Hematopoietic multipotent progenitor cell treated with erythropoietin and hydrocortisone succinate and interleukin-3 and kit ligand, for 15 days (in vitro differentiated cells): ENCODE measurements at regions not wholly inside any gene's neighbourhood (a gene's known extent, or its start where the extent isn't known, plus 50 kb on each side); places are given as distances from the start of the nearest gene placed in this dataset.
"Not testable (repeated sequence)": the region's sequence is repeated elsewhere in the genome, so short reads cannot be mapped to it uniquely, and the experiment has no call there.

ENCODE experiments used
- DNase-seq: peaks from one replicate; pipeline ENCODE4 v3.0.0-alpha.2; 2015; ENCODE audit warnings: low spot score

DNA sequence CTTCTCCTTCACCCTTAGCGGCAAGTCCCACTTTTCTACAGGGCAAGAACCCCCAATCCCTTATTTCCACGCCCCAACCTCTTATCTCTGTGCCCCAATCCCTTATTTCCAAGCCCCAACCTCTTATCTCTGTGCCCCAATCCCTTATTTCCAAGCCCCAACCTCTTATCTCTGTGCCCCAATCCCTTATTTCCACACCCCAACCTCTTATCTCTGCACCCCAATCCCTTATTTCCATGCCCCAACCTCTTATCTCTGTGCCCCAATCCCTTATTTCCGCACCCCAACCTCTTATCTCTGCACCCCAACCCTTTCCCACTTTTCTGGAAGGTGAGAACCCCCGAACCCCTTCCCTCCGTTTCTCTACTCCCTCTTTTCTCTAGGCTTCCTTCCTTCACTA, 116.1 kb upstream of the GJE1 start:
- not testable (repeated sequence) for DNase-seq

DNA sequence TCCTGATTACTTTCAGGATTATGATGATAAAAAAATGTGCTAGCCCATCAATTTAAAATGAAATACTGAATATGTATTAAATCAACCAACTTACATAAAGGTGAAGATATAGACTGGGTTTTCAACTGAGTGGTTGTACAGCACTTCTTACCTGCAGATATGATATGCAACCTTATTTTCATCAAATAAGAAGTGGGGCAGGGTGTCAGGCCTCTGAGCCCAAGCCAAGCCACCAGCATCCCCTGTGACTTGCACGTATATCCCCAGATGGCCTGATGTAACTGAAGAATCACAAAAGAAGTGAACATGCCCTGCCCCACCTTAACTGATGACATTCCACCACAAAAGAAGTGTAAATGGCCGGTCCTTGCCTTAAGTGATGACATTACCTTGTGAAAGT, 117.3 kb upstream of the GJE1 start:
- not testable (repeated sequence) for DNase-seq

DNA sequence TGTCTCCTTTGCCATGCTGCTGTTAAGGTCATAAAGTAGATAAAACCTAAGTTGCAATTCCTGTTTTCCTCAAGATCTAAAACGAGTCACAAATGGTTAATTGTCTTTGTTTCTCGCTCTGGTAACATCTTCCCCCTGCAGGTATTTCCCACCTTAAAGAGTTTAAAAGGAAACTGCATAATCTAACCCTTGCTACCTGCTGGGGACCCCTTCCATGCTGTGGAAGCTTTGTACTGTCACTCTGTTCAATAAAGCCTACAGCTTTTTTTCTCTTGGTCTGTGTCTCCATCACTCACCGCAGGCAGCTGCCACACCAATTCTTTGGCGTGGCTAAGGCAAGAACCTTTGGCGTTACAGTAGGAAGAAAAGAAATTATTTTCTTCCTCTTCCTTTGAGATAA, 117.7 kb upstream of the GJE1 start:
- DNase-seq, result no peak

DNA sequence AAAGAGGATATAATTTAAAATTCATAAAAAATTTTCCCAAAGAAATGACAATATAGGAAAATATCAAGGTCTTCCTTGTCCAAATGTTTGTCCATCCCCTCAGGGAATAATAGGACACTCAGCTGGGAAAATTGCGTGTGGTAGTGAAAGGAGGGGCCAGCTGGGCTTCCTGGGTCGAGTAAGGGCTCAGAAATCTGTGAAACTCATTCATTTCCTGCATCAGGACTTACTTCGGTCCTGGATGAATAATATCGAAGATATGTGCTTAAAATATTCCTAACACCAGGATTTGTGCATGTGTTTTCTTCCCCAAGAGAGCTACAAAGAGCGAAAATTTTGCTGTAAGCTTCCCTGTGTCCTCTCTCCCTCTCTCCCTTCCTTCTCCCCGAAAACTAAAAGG, 118.2 kb upstream of the GJE1 start:
- no peak for DNase-seq

DNA sequence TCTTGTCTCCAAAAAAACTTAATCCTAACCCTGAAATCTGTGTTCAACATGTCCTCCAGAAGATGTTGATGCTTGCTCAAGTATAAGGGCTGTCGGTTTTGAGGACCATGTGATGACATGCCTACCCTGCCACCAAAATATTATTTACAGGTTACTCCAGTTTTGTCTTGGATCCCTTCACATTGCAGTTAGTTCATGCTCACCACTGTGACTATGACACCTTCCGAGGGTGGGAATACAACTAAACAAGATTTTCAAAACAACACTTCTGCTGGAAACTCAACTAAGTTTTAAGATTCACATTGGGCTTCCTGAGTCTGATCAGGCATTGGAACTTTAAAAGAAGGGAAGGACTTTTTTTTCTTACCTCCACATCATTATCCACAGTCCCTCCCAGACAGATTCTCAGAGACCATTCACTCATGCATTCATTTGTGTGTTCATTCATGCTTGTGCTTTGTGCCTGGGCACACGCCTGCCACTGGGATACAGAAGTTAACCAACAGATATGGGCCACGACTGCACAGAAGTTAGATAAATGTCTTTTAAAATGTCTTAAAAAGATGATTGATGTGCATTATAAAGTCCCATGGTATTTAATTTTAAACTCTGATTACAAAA, 118.7 kb upstream of the GJE1 start:
- DNase-seq, result no peak

DNA sequence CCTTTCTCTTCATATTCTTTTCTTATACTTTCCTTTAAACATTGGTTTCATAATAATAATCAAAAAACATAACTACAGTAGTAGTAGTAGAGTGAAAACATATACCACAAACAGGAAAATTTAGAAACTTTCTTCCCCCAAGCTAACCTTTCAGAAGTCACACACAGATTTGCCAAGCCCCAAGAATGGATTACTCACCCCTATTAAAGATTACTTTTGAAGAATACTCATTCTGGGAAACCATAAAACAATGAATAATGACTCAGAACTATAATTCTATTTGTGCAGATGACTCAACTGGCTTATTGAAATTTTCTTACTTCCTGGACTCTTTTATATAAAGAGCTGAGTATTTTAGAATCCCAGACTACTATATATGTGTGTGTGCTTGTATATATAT, 119.4 kb upstream of the GJE1 start:
- no peak for DNase-seq

DNA sequence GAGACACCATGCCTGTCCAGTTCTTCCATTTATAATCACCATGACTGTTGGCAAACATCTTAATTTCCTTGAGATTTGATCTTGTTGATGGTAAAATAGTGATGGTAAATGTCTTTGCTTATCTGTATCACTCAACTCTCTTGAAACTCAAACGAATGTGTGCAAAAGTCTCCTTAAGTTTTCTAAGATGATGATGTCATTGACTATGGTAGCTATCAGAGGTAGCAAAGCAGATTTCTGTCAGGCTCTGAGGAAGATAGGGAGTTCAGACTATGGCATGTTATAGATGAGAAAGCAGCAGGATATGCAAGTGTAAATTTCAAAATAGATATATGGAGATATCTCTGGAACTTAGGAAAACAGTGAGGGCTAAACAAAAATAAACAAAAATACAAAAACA, 121.0 kb upstream of the GJE1 start:
- DNase-seq, result no peak

DNA sequence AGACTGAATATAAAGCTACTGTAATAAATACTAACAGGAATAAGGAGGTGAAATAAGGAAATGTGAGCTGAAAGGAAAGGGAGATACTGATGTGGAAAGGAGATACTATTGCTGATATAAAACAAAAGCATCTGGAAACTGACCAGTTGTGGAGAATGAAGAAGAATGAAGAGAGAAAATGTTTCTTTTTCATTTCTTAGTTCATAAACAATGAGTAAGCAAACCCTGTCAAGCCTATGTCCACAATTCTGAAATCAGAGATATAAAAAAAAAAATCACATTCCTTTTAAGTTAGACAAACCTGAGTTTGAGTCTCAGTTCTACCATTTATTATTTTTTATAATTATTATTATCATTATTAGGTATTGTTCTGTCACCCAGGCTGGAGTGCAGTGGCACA, 121.6 kb upstream of the GJE1 start:
- DNase-seq, result no peak

DNA sequence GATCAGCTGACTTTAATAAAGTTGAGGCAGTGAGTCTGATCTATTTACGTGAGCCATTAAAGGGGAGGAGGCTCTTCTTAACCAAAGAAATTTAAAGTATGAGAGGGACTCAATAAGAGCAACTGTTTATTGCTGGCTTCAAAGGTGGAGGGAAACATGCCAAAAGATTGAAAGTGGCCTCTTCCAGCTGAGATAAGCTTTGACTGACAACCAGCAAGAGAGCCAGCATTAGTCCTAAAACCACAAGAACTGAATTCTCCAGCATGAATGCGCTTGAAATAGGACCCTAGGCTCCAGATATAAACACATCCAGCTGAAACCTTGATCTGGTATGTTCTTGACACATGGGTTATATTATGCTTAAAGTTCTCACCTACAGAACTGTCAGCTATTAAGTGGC, 123.1 kb upstream of the GJE1 start:
- DNase-seq, result no peak

DNA sequence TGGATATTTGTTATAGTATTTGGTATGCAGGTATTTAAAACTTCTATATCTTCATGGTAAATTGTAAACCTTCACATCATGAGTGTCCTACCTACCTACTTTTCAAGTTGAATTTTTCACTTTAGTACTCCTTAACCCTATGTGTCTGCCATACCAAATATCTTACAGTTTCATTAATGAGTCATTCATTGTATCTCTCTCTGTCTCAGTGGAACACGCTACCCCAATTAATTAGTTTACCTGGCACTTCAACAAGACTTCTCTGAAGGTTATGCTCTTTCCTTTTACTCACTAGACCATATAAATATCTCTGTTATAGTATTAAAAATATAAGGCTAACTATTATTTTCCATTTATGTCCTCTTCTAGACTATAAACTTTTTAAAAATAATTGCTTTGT, 123.9 kb upstream of the GJE1 start:
- DNase-seq, result no peak

DNA sequence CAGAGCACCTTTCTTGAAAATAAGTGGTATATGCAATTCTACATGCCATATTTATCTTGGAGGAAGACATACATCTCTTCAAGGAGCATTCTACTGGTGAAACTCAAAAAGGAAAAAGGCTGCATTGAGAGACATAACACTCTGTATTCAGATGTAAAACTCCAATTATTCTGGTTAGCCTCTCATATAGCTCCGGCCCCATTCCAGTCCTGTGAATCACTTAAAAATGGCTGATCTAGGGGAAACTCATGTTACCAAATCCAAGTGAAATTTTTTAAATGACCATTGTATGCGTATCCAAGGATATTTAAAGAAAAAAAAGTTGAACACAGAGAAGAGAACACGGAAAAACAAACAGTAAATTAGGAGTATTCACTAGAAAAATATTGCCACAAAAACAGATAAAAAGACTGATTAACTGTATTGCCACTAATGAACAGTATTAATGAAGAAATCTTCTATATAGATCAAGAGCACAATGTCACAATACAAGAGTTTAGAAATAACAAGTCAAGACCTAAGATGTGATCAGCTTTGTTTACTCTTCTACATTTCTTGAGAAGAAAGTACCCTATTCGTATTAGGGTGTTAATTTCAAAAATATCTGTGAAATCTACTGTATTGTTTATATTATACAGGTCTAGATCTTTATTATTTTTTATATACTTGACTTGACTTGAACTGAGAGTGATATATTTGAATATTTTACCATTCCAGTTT, 124.5 kb upstream of the GJE1 start:
- no peak for DNase-seq

DNA sequence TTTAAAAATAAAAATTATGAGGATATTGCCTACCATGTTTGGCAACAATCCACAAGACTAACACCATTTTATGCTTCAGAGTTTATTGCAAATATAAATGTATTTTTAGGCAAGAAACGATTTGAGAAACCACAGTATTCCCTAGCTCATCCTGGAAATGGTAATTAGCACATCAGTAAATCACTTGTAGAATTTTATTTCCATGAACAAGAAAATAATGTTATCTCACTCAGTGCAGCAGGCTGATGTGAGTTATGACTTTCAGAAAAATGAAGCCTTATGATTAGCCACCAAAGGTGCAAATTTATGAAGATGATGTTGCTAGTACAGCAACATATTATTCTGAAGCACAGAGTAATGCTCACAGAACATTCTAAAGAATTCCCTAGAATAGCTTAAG, 127.7 kb upstream of the GJE1 start:
- no peak for DNase-seq

DNA sequence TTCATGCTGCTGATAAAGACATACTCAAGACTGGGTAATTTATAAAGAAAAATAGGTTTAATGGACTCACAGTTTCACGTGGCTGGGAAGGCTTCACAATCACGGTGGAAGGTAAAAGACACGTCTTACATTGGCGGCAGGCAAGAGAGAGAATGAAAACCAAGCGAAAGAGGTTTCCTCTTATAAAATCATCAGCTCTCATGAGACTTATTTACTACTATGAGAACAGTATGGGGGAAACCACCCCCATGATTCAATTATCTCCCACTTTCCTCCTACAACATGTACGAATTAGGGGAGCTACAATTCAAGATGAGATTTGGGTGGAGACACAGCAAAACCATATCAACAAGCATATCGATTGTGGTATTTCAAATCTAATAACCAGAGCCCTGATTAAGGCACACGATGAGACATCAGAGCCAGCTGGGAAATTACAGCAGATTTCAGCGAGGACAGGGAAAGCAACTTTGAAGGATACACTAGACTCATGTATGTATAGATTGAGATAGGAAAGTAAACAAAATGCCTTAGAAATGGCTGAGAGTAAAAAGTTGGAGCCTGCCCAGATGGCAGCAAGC, 129.8 kb upstream of the GJE1 start:
- DNase-seq, result no peak

DNA sequence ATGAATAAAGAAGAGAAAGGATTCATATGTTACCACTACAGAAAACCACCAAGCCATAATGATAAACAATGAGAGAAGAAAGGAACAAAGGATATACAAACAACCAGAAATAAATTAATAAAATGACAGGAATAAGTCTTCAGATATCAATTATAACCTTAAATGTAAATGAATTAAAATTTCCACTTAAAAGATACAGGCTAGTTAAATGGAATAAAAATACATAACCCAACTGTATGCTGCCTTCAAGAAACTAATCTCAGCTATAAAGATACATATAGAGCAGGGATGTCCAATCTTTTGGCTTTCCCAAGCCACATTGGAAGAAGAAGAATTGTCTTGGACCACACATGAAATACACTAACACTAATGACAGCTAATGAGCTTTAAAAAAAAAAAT, 135.9 kb upstream of the GJE1 start:
- no peak for DNase-seq

DNA sequence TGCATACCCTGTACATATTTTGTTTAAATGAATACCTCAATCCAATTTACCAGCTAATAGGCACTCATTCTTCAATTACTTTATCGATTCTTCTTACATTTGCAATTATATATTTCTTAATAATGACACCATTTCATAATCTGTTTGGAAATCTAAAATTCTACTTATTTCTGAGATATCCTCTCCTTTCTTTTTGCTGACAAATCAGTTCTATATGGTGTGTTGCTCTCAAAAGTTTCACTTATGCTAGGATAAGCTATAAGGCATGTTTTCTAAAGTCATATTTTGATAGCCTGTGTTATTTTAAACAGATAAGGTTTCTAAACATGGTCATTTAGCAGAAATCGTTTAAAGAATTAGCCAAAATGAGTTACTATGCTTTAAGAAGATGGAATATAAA, 140.6 kb upstream of the GJE1 start:
- no peak for DNase-seq

DNA sequence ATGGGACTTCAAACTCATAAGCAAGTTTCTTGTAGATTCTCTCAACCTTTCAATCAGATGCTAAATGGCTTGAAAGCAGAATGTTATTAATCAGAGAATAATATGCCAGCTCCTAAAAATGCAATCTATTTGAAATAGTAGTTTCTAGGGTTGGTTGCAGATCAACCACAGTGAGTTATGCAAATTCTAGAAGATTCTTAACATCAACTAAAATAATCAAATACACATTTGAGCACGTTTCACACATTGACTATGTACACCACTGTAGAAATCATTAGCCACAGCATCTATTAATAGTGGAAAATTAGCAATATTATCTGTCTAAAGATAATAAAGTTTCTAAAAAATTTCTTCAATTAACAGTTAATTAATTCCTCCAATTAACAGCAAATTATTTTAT, 141.9 kb upstream of the GJE1 start:
- no peak for DNase-seq

DNA sequence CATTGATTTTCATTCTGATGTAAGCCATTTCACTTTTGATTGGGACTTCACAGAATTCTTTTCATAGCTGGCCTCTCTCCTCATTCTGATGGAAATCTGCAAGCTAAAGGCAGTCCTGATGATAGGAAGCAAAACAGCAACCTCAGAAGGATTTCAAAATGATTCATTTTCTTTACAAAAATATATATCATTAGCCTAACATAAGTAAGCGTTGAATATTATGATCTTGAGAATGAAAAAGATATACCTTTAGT, 143.1 kb upstream of the GJE1 start:
- no peak for DNase-seq

DNA sequence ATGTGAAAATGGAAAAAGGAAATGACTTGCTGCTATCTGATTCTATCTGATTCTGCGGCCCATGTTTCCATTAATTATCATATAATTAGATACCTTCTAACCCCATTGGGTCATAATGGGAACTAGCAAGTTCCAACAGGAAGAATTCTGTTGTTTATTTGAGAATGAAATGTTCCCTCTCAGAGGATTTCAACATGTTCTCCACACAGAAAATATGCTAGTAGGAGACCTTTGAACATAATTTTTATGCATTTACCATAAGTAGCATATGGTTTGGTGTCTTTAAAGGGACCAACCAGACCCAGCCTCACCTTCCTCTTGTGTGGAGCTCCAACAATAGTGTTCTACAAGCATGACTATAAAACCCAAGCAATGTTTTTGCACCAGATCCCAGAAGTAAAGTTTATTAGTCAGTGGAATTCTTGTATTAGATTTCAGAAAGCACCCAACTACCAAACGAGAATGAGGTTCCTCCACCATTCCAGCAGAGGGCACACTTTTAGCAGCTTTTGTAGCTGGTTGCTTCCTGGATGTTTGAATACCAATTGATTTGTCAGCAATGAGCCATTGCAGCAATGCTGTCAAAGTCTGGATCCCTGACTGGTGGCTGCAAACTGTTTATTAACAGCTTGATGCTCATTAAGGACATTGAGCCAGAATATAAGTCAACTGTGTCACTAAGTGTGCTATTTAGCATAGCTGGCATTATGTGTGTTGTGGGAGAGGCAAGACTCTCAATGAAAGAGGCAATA, 143.6 kb upstream of the GJE1 start:
- DNase-seq, result no peak

DNA sequence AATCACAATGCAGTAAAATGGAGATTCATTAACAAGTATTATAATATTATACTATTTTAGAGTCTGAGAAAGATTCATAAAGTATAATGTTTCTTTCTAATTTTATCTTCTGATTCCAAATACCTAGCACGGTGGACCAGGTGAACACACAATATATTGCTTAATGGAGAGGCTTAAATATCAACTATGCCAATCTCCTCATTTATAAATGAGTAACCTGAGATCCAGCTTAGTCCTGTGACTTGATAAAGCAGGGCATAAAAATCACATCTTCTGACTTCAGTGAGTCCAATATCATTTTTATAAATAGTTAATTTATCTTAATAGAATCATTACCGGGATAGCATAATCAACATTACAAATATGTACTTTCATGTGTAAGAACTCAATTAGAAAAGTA, 144.4 kb upstream of the GJE1 start:
- no peak for DNase-seq

DNA sequence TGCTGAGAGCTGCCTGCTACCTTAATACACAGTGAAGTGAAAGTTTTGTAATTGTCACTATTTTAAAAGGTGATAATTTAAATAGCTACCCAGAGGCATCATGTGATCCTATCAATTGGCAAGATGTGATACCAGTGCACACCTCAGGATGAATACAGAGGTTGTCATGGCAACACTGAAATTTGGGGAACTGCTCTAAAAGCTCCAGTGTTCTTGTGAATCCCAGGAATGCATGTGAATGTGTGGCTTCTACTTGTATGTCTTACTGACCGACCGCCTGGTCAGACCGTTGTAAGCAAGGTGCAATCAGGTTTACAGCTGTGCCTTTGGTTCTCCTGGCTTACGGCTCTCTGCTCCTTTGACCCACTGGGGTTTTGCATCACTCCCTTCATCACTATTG, 146.3 kb upstream of the GJE1 start:
- DNase-seq, result no peak

DNA sequence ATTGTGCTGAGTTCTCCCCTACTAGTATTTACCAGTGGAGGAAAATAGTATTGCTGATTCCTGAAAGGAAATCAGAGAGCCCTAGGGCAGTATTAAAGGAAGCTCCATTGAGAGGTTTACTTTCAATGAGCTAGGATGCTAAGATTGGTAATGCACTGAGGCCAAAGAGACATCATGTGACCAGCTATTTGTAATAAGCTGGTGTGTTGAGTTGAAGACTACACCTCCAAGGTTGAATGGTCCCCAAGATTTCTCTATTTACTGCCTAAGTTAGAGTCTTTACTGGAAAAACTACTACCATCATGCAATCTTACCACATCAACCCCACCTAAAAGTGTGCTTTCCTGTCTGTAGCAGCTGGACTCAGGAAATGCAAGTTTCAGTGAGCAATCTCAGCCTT, 151.5 kb upstream of the GJE1 start:
- DNase-seq, result no peak

DNA sequence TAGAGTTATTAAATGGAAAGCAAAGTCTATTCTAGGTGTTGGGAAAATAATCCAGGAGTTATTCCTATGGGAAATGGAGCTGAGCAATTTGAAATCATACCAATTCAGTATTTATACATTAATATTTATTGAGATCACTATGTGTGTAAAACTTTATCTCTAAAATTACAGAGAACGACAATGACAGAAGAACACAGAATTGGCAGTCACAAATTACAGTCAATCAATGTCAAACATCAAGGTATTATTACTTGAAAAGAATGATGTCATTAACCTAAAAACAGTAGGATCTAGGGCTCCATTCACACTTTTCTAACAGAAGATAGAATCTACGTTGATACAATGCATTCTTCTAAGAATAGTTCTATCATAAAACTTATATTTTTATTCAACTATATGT, 154.9 kb upstream of the GJE1 start:
- no peak for DNase-seq

DNA sequence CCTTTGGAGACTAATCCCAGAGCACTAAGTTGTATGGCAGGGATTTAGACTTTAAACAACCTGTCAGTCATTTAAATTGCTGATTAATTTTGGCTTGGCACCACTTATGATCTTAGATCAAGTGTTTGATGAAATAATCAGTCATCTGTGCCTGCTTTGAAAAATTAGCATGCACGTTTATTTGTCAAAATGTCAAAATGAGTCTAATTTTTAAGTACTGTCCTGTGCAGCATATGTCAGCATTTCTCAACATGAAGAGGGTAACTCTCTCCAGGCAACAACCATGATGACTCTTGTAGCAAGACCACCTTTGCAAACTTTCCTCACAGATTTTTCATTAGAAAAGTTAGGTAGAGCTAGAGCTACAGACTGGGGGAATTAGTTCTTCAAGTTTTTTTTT, 155.7 kb upstream of the GJE1 start:
- no peak for DNase-seq
